DMS 273 (cell line): ENCODE measurements at regions not wholly inside any gene's neighbourhood (a gene's known extent, or its start where the extent isn't known, plus 50 kb on each side); places are given as distances from the start of the nearest gene placed in this dataset.

Source experiments
- DNase-seq: peaks from one replicate; lab custom pipeline; 2025; ENCODE audit not compliant: unreplicated experiment; lab: John Stamatoyannopoulos, UW

DNA sequence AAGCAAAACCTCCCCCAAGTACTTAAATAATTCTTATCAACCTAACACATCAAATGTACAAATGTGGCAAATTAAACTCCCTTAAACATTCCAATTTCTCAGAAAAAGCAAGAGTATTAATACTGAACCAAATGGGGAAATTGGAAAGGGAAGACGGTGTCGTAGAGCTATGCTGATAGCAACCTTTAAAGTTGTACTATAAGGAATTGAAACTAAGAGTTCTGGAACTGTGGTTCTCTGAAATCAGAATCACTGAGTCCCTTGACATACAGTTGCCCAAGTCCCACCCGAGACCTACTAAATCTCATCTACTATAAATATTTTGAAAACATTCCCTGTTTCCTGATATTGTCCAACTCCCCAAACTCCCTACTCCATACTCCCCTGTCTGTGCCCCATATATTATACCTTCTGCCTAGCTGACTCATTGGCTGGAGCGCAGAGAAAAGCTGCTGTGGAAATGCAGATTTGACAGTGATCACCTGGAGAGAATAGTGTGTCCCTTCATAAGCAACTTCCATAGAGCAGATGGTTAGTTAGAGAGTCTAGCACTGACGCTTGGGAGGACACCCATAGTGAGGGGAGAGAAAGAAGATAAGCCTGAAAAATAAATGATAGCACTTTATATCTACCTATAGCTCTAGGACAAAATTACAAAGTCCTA lies 51.4 kb upstream of the ITM2B start:
- peak; percentile 55 for DNase-seq

DNA sequence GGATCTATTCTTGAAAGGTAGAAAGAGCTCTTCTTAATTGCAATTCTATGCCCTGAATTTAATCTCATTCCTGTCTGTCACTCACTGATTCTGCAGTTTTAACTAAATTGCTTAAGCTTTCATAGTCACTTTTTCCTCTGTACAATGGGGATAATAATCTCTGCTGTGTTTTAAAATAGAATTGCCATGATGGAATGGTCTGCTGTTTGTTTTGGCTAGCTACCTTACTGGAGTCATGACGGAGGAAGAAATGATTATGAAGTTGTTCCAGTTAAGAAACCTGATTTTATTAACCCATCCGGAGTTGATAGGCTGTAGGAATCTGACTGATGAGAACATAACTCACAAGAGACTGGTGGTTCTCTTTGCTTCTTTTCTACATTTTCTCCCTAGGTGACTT lies 54.9 kb upstream of the ITM2B start:
- DNase-seq = no peak

DNA sequence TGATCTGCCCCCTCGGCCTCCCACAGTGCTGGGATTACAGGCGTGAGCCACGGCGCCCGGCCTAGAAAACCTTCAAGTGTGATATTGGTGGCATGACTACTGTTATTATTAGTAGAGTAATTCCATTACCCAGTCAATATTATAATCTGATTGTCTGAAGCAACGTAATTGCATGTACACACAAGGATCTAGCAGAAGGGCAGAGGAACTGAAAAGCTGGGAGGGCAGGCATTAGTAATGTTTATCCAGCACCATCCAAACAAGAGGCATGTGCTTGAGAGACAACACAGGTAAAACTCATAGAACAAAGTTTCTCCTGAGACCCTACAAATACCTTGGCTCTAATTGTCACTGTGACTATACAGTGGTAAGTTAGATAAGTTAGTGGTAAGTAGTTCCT lies 56.2 kb upstream of the ITM2B start:
- DNase-seq = no peak

DNA sequence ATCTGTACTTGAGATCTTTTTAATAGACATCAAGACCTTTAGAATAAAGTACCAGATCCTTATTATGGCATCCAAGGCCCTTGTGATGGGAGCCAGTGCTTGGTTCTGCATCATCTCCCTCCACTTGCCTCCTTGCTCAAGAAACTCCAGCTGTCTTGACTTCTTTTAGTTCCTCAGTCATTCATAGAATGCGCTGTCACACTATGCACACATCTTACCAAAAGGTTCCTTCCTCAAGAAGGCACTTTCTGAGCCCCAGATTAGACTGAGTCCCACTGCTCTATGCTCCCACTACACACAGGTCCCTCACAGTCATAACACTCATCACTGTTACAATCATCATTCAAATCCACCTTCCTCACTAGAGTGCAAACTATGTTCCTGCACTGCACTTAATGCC lies 57.8 kb upstream of the ITM2B start:
- no peak for DNase-seq

DNA sequence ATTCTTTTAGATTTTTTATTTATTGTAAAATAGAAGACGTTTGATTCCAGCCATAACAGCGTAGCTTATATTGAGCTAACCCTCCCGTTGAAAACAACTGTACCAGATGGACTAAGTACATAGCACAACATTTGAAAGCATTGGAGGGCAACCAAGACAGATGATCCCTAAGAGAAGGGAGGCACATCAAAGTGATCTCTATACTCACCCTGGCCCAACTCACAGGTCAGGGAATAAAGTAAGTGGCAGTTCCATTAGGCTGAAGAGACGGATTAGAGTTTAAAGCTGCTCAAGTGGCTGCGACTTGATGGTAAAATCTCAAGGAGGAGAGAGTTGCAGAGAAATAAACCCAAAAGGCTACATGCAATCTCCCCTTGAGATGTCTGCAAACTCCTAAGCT lies 65.1 kb upstream of the ITM2B start:
- DNase-seq = peak; percentile 78

- DNase-seq = no peak
These were observed 67.3 kb upstream of the ITM2B start for GRCh38 chr13:48165727-48166126.

DNA sequence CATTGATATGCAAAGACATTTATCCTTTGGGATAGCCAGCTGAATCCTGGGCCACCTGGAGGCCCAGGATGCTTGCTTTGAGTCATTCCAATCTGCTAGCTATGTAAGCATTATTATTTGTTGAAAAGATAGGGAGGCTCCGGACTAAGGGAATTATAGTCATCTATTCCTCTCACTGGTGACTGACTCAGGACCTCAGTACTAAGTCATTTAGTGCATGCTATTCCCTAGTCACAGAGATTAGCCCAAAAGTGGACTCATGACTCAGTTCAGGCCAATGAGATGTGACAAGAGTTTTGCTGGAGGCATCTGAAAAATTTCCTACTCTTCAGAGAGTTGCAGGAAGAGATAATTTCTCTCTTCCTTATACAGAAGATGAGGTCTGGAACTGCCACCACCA lies 67.9 kb upstream of the ITM2B start:
- no peak for DNase-seq

DNA sequence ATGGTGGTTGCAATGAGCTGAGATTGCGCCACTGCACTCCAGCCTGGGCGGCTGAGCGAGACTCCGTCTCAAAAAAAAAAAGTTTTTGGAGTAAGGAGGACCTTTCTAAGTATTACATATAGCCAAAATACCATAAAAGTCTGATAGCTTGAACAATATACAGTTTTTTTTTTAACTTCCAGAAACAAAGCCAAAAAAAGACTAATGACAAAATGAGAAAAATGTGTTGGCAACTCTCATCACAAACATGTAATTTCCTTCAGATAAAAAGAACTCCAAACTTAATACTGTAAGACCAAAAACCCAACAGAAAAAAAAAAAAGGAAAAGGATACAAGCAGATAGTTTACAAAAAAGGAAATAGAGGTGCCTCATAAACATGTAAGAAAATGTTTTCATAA lies 68.2 kb upstream of the MED4 start:
- no peak for DNase-seq

DNA sequence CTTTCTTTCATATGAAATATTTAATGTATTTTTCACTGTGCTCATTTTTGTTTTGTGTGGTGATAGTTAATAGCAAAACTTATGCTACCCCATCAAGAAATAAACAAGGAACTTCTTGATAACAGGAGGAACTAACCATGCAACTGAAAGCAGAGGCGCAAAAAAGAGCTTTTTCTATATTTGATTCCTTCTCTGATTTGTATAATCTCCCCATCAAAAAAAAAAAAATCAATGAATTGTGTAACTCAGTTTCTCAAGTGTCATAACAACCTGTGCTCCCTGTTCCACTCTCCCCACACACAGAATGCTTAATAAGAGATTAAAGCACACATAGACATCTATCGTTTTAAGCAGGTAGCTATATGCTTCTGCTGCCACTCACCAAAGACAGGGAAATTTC lies 67.3 kb upstream of the MED4 start:
- no peak for DNase-seq

GRCh38 chr13:48161530-48162179 lies 66.8 kb upstream of the MED4 start:
- peak; percentile 37 for DNase-seq

- DNase-seq = peak; percentile 89
These were observed 65.8 kb upstream of the MED4 start for GRCh38 chr13:48160606-48161278.

DNA sequence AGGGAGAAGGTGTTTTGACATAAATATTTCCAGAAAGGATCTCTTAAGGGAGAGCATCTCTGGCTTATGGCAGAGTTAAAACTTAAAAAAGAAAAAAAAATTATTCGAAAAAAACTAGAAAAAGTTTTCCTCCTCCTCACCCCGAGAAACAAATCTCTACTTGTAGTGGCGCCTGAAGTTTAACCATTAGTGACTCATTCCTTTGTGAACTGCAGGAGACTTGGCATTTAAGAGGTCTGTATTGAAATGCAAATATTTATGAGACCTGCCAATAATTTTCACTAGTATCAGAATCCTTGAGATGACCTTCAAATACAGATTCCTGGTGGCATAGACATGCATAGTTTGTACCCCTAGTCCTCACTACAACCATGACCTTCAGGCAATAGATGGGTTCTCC lies 64.9 kb upstream of the MED4 start:
- DNase-seq = peak; percentile 45

- peak; percentile 45 for DNase-seq
These were observed 64.5 kb upstream of the MED4 start for GRCh38 chr13:48159401-48159800.

DNA sequence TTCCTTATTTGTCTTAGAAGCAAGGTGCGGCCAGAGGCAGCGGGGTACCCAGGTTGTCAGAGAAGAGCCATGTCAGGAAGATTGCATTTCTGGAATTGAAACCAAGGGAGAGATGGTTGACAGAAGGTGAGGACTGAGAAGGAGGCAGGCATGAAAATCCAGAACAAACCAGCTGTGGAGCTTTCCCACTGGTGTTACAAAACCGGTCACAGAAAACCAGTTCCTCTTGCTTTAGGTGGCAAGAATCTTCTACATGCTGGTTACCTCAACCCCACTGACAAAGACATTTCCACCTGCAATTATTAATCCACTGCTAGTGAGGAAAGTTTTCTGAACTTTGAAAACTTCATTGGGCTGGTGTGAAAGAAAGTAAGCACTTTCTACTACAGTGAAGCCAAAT lies 64.0 kb upstream of the MED4 start:
- peak; percentile 34 for DNase-seq

GRCh38 chr13:48158290-48158689 lies 63.4 kb upstream of the MED4 start:
- peak; percentile 70 for DNase-seq

DNA sequence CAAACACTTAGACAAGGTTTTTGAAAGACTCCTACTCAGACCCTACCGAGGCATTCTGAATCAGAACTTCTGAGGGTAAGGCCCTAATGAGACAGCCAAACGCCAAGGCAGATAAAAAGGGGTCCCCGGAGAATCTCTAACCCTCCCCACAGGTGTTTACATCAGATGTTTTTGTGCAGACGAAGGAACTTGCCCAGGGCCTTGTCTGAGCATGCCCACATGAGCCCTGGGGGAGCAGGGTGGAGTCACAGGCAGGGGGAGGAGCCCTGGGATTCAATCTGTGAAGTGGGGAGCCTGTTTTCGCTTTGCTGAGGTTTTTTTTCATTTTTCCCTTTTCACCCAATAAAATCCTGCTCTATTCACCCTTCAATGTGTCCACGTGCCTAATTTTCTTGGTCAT lies 61.6 kb upstream of the MED4 start:
- DNase-seq = peak; percentile 84

GRCh38 chr13:48155848-48156247 lies 60.9 kb upstream of the MED4 start:
- peak; percentile 74 for DNase-seq

DNA sequence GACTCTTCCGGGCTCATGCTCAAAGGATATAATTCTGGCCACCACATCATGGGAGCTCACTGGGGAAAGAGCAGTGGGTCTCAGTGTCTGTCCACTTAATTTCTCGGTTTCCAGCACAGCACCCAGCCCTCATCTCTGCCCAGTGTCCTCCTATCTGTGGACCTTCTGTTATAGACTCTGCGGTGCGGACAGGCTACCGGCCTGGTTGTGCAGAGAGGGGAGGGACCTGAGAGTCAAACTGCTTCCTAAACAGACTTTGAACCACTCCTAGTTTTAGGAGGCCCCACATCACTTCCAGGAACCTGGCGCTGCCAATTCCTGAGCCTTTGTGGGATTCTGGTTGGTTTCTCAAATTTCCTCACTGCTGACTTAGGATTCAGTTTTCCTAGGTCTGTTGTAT lies 59.8 kb upstream of the MED4 start:
- peak; percentile 73 for DNase-seq

- no peak for DNase-seq
These were observed 58.3 kb upstream of the MED4 start for GRCh38 chr13:48153186-48153585.

GRCh38 chr13:48151363-48152161 lies 56.7 kb upstream of the MED4 start:
- no peak for DNase-seq

- no peak for DNase-seq
These were observed 53.5 kb upstream of the MED4 start for GRCh38 chr13:48148454-48148853.

DNA sequence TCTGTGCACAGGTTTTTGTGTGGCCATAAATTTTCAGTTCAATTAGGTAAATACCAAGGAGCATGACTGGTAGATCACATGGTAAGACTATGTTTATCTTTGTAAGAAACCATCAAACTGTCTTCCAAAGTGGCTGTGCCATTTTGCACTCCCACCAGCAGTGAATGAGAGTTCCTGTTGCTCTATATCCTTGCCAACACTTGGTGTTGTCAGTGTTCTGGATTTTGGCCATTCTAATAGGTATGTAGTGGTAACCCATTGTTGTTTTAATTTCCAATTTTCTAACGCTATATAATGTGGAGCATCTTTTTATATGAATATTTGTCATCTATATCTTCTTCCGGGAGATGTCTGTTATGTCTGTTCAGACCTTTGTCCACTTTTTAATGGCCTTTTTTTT lies 51.7 kb upstream of the MED4 start:
- DNase-seq = no peak
